Omental fat pad (tissue), 3 donors: ENCODE measurements at regions not wholly inside any gene's neighbourhood (a gene's known extent, or its start where the extent isn't known, plus 50 kb on each side); places are given as distances from the start of the nearest gene placed in this dataset.
"Not testable (repeated sequence)": the region's sequence is repeated elsewhere in the genome, so short reads cannot be mapped to it uniquely, and the experiment has no call there.

Experiments
- ATAC-seq: fragments of 150-250 bp; one replicate; pipeline ENCODE4 v1.9.1; 2016; ENCODE audit warnings: mild to moderate bottlenecking, moderate library complexity; ENCODE audit not compliant: low FRiP score
- DNase-seq: peaks from one replicate; pipeline ENCODE4 v3.0.0-alpha.2; 2019; ENCODE audit warnings: low spot score
- CTCF ChIP-seq, 3 donors: fragments of 450-650 bp; IDR thresholded peaks; one replicate each; pipeline ENCODE4 v1.5.1; 2016 to 2017; ENCODE audit warnings: antibody characterized with exemption in 3 of 3, mild to moderate bottlenecking in 3 of 3, moderate library complexity in 2 of 3

- no peak for ATAC-seq
- no peak for TF ChIP-seq CTCF (IDR thresholded peaks at IDR 0.05)
- no peak for DNase-seq
These were observed 631.5 kb upstream of the NRP1 start for GRCh38 chr10:33965795-33966581.

- no peak for DNase-seq
- ATAC-seq: no peak
- no peak for TF ChIP-seq CTCF (IDR thresholded peaks at IDR 0.05)
These were observed 629.3 kb upstream of the NRP1 start for GRCh38 chr10:33963729-33964128.

GRCh38 chr10:33956322-33956721, 621.9 kb upstream of the NRP1 start:
- ATAC-seq, DNase-seq: not testable (repeated sequence)

- no peak for DNase-seq
- no peak for ATAC-seq
- TF ChIP-seq CTCF (IDR thresholded peaks at IDR 0.05): no peak
These were observed 621.2 kb upstream of the NRP1 start for GRCh38 chr10:33955676-33956075.

GRCh38 chr10:33952692-33953360, 618.4 kb upstream of the NRP1 start:
- DNase-seq (no peak), ATAC-seq (no peak)
- no peak for TF ChIP-seq CTCF (IDR thresholded peaks at IDR 0.05)

- no peak for DNase-seq
- no peak for TF ChIP-seq CTCF (IDR thresholded peaks at IDR 0.05)
- ATAC-seq: no peak
These were observed 615.7 kb upstream of the NRP1 start for GRCh38 chr10:33950206-33950605.

GRCh38 chr10:33947544-33947943, 613.1 kb upstream of the NRP1 start:
- no peak for DNase-seq
- TF ChIP-seq CTCF (IDR thresholded peaks at IDR 0.05): no peak
- ATAC-seq: no peak
